ENCODE measurements at regions not wholly inside any gene's neighbourhood (a gene's known extent, or its start where the extent isn't known, plus 50 kb on each side); places are given as distances from the start of the nearest gene placed in this dataset.

DNA sequence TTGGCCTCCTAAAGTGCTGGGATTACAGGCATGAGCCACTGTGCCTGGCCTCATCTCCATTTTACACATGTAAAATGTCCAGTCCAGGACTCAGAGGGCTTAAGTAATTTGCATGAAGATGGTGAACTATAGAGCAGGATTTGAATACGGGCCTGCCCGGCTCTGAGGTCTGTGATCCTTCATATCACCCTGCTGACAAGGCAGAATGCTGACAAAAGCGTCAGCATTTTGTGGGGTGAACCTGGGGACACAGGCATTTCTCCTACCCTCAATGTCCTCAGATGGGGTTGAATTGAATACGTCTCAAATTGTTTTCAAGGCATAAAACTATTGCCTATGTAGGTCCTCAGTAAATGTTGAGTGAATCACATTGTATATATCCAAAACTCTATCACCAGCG lies 57.2 kb upstream of the GATA6 start:
- no peak for DNase-seq (ENCODE audit: low read depth in 2 of 3, low spot score in 2 of 3)

DNA sequence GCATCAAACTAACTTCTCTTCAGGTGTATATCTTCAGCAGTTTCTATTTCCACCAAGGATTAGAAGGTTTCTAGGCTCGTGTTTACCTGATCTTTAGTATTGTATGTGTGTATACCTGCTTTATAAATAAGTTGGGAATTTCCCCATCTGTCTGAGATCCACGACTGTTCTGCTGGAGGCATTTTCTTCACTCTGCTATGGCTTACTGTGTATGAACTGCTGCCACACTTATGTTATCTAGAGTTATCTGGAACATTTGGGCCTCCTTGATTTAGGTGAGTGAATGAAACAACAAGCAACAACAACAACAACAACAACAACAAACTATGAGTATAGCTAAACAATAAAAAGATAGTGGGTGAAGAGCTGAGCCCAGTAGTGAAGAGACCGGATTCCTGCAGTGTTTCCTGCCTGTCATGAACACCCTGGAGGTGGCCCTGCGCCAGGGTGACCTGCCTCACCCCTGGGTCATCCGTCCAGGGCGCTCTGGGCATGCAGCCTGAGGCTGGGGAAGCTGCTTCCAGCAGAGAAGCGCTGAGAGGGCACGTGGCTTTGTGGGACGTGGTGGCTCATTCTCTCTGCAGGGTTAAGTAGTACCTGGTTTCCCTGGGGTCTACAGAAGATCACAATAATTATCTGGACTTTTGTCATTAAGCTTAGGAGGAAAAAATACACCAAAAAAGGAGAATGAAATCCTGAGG lies 56.1 kb upstream of the GATA6 start:
- DNase-seq (ENCODE audit: low read depth in 2 of 3, low spot score in 2 of 3), result no peak

DNA sequence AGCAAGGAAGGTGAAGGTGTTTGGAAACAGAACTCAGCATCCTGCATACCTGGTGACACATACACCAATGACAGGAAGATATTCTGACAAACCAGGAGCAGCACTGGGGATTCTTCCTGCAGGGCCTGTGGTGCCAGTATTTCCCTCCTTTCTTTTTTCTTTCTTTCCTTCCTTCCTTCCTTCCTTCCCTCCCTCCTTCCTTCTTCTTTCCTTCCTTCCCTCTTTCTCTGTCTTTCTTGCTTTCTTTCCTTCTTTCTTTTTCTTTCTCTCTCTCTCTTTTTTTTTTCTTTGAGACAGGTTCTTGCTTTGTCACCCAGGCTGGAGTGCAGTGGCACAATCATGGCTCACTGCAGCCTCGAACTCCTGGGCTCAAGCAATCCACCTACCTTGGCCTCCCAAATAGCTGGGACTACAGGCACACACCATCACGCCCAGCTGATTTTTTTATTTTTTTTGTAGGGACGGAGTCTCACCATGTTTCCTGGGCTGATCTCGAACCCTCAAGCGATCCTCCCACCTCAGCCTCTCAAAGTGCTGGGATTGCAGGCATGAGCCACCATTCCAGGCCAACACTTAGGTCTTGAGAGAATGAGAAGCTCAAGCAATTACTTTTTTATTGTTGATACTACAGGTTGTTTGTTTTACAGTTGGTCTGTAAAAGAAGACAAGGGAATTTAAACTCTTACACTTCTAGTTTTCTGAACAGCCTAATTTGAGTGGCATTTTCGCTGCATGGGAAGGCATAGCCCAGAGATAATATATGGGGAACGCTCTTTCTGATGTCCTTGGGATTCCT lies 54.7 kb upstream of the GATA6 start:
- no peak for DNase-seq (ENCODE audit: low read depth in 2 of 3, low spot score in 2 of 3)

DNA sequence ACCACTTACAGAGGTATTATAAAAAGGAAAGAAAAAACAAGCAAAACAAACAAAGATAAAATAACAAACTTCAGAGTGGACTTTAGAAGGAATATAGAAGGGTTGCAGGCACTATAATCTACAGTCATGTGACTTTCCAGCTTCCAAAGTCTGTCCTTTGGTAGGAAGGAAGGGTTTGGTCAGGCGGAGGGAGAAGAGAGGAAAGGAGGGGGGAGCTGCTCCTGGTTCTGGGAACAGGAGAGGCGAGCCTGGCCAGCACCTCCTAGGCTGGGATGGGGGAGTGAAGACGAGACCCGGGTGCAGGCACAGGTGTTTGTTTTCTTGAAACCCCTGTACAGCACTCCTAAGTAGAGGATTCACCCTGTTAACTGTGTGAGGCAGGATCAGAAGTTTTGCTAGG lies 53.8 kb upstream of the GATA6 start:
- DNase-seq (ENCODE audit: low read depth in 2 of 3, low spot score in 2 of 3), result no peak
